SHP77 (cell line): ENCODE measurements at regions not wholly inside any gene's neighbourhood (a gene's known extent, or its start where the extent isn't known, plus 50 kb on each side); places are given as distances from the start of the nearest gene placed in this dataset.

Source experiments
- DNase-seq, 2 experiments: peaks; one replicate each; lab custom pipeline; 2025; lab: John Stamatoyannopoulos, UW

- no peak for DNase-seq
Observed at GRCh38 chr9:74443036-74443750, 53.9 kb upstream of the RORB start.

DNA sequence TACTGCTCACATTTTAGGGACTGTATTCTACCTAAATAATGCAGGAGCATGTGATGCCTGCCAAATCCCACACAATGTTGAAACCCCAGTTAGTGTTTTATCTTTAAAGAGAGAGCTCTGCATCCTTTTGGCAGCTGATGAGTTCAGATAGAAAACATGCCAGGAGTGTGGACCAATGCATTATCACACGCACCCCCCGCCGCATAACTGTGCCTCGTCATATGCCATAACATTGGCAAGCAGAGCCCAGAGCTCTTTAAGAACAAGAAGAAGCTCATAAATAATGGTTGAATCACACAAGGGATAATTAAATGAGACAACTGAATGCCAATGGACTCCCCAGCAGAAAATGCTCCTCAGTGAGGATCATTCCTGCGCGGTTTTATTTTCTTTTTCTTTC lies 52.8 kb upstream of the RORB start:
- no peak for DNase-seq
